HG03135 (cell line): ENCODE measurements at regions not wholly inside any gene's neighbourhood (a gene's known extent, or its start where the extent isn't known, plus 50 kb on each side); places are given as distances from the start of the nearest gene placed in this dataset.

Source experiments
- ATAC-seq: cut with Tn5 transposase; IDR thresholded peaks from one replicate; pipeline ENCODE4 v1.9.1; 2021; ENCODE audit warnings: mild to moderate bottlenecking, moderate library complexity; ENCODE audit not compliant: unreplicated experiment

DNA sequence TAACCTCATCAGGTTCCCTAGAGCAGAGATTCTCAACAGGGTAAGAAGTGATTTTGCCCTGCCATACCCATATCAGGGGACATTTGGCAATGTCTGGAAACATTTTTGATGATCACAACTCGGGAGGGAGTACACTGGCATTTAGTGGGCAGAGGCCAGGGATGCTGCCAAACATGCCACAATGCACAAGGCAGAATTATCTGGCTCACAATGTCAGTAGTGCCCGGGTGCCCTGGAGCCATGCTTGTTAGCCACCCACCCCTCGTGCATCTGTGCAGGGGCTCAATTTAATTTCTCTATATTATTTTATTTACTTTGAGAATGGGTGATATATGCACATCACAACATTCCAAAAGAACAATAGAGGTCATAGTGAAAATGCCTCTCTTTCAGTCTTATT is 82.0 kb upstream of the DHX15 start:
- no peak for ATAC-seq

DNA sequence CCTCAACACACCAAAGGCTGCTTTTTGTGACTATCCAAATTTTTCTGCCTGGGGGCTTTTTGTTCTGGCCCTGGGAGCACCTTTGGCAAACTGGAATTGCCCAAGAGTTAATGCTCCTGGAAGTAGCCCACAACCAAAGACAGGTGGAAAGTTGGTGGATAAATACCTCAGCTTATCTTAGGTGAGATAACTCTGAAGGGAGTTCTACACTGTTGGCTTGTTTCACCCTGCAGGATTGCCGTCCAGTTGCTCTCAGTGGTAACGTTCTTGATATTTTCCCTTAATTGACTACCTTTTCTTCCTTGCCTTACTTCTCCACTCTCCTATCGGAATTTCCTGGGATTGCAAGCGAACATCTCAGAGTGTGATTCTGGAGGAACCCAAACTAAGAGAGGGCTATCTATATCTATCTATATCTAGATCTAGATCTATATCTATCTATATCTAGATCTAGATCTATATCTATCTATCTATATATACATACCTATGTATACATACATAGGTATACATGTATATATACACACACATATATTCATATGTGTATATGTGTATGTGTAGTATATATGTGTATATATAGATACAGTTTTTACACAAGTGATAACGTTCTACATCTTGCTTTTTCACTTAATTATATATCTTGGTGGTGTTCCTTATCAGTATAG is 82.6 kb upstream of the DHX15 start:
- ATAC-seq, result no peak

DNA sequence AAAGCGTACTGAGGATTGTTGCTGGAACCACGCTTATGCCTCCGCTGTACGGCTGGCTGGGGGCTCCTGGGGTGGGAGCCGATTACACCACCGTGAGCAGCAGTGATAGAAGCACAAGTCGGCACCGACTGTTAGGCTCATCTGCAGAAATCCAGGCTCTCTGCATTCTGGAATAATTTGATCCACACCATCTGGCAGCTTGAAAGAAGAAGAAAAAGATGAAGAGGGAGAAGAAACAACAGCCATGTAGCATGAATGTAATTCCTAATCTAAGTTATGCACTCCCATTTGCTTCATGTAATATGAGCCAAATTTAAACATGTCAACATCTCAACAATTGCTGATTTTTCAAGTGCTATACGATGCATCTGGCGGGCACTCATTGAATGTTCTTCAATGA is 84.6 kb upstream of the DHX15 start:
- ATAC-seq, result no peak

DNA sequence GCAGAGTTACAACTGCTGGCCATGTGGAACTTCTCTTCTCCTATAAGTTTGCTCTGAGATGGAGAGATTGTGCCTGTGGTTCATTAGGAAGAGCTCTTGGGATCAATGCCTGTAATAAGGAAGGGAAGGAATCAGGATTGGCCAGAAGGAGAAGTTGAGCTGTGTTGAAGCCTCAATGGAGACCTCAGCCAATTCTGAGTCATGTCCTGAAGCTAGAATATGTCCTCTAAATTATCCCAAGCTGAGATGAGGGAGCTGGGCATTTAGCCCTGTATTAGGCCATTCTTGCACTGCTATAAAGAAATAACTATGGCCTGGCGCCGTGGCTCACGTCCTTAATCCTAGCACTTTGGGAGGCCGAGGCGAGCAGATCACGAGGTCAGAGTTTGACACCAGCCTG is 85.4 kb upstream of the DHX15 start:
- ATAC-seq, result no peak

DNA sequence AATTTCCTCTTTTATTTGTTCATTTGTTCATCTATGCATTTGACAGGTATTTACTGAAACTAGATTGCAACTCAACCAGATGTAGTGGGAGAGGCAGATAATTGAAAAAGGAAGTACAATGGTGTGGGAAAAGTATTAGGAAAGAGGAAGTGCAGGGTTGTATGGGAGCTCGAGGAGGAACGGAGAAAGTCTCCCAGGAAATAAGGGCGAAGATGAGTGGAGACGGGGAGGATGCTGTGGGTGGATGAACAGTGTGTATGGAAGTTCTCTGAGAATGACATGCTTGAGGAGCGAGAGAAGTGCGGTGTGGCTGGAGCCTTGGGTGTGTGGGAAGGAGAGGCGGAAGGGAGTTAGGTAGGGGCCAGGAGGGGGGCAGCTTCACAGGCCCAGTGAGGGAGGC is 87.5 kb upstream of the DHX15 start:
- no peak for ATAC-seq

DNA sequence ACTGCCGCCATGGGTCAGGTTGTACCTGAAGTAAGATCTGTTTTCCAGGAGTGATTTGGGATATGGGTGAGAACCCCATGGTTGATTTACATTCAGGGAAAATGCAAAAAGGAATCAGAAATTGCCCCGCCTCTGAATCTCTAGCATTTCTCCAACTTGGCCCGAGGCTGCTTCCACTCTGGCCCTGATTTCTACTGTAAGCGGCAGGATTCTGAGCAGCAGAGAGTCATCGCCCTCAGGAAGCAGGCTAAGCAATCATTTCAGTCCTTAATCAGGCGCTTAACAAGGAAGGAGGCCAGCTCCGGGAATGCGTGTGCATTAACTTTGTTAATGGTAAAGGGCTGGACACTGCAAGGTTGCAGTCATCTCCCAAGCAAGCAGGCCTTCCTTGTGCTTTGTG is 88.5 kb upstream of the DHX15 start:
- no peak for ATAC-seq

DNA sequence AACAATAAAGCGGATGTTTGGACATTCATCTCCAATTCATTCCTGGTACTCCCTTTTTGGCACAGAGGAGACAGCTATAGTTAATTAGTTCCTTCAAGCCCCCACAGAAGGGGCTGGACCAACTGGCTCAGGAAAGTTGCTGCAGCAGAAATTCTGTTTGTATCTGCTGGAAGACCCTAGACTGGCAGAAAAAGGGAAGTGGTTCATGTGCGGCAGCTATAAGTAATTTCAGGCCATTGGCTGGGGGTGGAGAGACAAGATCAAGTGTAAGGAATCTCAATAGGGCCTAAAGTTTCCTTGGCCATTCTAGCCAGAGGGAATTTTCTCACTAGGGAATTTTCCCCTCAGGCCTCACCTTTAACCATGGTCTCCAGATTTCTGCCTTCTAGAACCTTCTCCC is 89.9 kb upstream of the DHX15 start:
- no peak for ATAC-seq

DNA sequence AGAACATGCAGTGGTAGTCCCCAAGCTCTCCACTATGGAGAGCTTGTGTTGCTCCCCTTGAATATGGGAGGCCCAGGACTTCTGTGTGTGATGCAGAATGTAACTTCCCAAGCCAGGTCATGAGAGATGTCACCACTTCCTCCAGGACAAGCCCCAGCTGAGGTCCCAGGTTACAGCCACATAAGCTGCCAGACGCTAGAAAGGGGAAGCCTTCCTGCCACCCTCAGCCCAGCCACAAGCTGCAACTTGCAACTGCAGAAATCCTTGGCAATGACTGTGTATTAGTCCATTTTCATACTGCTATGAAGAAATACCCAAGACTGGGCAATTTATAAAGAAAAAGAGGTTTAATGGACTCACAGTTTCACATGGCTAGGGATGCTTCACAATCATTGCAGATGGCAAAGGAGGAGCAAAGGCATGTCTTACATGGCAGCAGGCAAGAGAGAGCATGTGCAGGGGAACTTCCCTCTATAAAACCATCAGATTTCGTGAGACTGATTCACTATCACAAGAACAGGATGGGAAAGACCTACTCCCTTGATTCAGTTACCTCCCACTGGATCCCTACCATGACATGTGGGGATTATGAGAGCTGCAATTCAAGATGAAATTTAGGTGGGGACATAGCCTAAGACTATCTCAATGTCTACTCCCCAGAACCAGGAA is 91.5 kb upstream of the DHX15 start:
- no peak for ATAC-seq

DNA sequence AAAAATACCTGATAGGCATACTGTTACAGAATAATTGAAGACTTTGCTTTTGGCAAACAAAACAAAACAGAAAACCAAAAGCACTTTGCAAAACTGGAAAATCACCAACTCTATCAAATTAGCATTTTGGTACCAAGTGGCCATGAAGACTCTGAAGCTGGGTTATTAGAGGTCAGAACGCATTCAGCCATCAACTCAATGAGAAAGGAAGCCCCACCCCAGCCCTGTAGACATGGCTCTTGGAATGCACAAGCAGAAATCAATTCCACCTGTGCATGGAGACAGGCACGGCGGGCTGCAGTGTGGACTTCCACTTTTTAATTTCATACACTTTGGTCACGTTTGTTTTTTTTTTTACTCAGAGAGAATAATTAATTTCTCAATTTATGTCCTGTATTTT is 93.6 kb upstream of the DHX15 start:
- no peak for ATAC-seq

DNA sequence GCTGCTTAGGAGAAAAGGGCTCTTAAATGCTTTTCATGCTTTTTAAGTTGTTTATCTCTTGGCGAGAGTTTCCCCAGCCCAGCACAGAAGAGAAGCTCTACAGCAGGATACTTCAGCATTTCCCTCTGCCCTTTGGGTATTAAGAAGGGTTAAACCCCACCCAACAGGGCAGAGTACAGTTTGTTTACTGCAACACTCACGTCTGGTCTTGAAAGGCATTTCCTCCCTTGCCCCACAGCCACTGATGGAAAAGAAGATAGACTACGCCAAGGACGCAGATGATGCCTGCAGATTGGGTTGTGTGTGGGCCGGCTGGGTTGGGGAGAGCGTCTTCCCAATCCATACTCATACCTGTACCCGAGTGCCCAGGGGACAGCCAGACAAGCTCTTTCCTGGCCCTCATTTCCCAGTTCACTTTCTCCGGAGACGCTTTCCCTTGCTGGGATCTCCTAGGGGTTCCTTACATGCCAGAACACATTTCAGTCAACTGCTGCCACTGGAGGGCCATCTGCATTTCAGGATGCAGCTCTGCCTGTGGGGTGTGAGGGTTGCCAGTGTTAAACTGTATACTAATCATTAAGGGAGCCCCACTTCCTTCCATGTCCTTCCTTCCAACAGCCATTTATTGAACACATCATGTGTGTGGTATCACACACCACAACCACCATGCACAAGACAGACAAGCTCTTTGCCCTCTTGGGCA is 96.5 kb upstream of the DHX15 start:
- ATAC-seq, result no peak

DNA sequence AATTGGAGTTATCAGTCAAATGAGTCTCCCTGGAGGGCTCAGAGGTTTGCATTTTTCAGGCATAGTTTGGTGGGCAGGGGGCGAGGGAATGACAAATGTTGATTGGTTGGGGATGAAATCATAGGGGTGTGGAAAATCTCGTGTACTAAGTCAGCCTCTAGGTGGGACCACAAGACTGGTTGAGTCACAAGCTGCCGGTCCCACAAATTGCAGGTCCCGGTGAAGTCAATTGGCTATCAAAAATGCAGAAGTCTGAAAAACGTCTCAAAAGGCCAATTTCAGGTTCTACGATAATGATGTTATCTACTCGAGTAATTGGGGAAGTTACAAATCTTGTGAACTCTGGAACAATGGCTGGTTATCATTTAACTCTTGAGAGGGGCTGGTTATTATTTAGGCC is 98.8 kb upstream of the DHX15 start:
- ATAC-seq, result no peak

DNA sequence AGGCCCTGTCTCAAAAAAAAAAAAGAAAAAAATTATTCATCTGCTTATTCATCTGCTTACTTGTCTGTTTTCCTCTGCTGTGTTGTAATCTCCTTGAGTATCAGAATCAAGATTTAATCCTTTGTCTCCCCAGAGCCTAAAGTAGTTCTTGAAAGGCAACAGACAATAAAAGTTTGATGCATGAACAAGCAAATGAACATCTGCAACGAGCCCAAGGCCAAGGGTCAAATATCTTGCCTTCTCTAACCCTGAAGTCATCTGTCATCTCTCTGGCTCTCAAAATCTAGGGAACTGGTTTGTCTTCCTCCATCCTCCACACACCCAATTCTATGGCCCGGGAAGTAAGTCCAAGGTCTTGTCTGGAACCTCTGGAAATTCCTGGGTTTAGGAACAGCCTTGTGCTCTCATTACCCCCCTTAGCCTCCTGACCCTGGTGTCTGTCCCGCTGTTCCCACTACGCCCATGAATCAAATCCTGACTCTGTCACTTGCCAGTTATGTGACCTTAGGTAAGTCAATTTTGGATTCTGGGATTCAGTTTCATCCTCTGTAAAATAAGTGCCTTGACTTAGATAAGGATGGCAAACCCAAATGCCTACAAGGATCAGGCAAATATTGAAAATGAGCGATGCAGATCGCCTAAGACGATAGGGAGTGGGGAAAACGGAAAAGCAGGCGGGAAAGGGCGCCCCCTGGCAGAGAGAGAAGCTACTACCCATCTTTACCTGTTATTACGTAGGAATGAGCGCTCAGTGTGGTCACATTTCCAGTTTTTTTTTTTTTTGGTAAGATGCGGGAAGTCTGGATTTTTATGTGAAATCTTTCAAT is 102.7 kb upstream of the DHX15 start:
- no peak for ATAC-seq

DNA sequence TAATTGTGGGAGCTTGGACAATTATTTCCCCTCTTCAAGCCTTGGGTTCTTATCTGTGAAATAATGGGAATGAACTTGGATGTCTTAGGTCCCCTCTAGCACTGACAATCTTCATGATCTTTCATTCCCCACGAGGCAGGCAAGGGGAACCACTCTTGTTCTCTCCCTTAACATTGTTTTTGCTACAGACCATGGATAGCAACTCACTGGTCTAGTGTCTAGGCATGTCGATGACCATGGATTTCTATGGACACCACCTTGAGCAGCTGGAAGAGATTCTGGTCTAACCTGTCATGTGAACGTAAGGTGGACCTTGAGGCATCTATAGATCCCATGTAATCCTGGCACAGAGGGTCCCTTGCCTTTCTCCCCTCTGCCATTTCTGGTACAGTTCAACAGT is 104.1 kb upstream of the DHX15 start:
- no peak for ATAC-seq

DNA sequence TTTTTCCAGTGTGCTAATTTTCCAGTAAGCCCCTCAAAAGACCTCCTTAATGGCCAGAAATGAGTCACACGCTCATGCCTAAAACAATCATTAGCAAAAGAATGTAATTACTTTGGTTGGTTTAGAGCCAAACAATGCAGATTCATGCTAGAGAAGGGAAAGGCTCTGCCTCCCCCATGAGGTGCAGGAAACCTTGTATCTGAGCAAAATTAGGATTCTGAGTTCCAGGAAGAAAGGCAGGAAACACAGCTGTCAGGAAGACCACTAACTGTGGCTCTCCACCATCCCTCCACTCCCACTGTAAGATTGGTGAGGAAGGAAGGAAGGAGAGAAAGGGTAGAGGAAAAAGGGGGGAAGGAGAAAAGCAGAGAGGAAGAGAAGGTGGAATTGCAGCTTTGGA is 104.9 kb upstream of the DHX15 start:
- ATAC-seq, result no peak

DNA sequence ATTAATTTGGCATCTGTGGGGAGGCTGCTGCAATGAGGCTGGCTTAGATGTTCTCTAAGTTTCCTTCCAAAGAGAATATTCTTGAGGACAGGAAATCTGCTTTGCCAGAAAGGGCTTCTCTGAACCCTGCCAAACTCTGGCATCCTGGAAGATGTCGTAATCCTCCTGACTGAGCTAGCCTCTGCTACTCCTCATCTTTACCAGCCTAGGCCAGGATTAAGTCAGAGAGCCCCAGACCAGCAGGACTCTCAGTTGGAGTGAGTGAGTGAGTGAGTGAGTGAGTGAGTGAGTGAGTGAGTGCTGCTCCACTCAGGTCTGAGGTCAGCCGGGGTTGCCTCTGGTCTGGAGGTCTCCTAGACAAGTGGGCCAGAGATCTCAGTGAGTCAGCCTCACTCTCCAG is 104.9 kb upstream of the SOD3 start:
- no peak for ATAC-seq

DNA sequence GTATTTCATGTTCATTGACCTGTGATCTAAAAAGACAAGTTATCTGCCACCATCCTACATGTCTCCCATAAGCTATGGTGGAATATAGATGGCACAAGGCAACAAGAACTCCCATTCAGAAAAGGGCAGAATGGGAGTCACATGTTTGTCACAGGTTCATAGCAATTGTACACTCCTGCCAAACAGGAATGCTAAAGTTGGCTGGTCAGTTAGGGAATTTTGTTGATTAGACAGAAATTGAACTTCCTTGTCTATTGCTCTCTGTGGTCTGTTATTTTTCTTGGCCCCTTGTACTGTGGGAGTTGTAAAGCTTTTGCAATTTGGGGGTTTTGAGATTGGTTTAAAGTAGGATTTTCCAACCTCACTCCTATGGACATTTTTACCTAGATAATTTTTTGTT is 101.7 kb upstream of the SOD3 start:
- ATAC-seq, result no peak

DNA sequence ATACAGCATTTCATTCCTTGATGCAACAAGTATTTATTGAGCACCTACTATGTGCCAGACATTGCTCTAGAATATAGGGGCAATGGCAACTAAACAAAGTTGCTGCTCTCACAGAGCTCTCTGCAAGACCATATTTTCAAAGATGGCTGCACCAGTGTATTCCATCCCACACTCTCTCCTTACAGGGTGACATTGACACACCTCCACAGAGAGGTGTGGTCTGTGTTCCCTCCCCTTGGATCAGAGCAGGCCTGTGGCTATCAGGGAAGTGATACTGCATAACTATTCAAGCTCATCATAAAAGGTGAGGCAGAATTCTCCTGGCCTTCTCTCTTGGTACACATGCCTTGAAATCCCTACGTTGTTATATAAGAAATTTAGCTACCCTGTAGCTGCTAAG is 95.3 kb upstream of the SOD3 start:
- no peak for ATAC-seq

DNA sequence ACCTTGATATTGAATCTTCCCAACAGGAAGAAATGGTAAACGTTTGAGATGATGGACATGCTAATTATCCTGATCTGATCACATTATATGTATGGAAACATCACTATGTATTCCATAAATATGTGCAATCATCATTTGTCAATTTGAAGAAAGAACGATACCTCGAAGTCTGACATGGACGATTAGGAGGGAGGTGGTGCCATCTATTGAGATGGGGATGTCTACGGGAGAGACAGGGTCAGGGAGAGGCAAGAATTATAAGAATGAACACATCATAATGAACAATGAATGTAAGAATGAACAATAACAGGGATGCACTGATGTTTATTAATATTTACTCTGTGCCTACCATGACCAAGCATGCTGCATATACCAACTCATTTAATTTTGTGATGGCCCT is 93.7 kb upstream of the SOD3 start:
- no peak for ATAC-seq

DNA sequence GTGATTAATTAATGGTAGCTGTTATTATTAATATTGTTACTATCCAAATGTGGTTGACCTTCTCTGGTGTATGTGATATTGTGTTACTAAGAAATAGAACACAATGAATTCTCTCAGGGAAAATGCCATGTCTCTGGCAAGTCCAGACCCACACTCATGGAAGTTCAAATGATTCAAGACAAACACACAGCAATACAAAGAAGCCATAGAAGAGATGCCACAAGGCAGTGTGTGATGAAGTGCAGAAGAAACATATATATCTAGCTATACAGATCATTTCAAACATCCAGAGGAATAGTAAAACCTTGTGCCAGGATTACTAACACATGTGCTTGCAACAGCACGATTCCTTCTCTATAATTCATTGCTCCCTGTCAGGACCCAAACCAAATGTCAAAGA is 93.1 kb upstream of the SOD3 start:
- ATAC-seq, result no peak

DNA sequence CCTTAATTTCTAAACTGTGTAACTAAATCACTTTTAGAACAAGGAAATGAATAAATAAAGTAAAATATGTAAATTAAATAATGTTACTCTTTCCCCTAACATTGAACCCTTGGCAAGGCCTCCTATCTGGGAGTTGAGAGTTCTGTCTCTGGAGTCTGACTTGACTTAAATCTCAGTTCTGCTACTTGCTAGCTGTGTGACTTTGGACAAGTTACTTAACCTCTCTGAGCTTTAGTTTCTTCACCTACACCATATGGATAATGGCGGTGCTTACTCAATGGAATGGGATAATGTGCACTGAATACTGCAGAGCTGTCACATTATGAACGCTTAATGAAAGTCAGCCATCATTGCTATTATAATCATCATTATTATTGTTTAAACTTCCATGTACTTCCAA is 92.1 kb upstream of the SOD3 start:
- ATAC-seq, result no peak

DNA sequence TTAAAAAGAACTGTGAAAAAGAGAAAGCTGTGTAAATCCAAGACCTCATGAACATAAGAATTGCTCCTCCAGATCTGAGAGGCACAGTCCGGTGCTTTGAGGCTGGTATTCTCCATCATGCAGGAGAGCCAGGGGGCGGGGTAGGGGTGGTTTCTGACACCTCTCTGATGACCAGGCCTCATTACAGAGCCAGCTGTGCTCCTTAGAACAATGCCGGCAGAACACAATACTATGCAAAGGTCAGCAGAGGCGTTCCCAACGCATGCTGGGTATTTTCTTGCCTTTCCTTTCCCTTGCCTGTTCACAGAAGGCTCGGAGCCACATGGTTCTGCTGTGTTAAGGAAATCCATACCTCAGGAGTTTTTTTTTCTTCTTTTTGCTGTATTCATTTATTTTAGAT is 91.2 kb upstream of the SOD3 start:
- ATAC-seq, result no peak
